Amniotic stem cell (primary cell): ENCODE measurements at regions not wholly inside any gene's neighbourhood (a gene's known extent, or its start where the extent isn't known, plus 50 kb on each side); places are given as distances from the start of the nearest gene placed in this dataset.

Experiments used
- DNase-seq: peaks from one replicate; lab custom pipeline; 2025; lab: John Stamatoyannopoulos, UW

DNA sequence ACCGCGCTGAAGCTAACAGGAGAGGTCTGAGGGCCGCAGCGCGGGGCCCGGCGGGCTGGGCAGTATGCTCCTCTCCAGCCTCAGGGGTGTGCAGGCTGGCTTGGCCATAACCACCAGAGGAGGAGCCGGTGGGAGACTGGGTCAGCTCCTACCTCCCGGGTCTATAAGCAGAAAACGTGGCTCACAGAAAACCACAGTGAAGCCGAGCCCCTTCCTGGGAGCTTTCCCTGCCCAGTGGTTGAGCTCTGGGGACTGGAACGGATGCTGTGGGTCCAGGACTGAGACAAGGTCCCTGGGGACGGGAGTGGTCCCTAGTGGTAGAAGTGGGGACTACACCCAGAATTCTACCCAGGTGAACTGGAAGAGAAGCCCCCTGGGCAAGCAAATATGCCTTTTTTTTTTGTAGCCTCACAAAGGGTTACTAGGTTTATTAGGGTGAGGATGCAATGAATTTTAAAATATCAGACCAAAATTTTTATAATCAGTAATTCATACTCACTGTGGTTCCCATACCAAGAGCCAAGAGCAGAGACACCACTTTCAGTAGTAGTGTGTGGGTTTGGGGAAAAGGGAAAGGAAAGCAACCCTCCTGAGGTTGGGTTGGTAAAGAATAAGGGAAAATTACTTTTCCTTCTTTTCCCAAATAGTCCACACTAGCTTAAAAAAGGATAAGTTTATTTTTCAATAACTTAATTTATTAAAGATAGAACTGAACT is 67.9 kb upstream of the PRKCQ start:
- no peak for DNase-seq

DNA sequence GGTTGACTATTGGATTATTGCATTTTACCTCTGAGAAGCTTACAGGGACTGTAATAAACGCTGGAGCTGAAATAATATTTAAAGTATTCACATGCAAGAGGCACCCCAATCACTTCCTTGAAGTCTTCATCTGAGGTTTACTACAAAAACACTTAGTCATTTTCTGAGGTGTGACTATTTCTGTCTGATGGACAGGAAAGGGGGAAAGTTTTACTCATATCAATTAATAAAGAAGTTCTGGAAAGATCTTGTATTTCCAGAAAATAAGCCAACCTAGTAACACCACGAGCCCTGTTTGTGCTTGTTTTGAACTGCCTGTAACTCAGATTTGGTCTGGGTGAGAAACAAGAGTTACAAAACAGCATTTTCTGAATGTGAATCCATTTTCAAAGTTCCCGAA is 63.9 kb upstream of the PRKCQ start:
- no peak for DNase-seq

DNA sequence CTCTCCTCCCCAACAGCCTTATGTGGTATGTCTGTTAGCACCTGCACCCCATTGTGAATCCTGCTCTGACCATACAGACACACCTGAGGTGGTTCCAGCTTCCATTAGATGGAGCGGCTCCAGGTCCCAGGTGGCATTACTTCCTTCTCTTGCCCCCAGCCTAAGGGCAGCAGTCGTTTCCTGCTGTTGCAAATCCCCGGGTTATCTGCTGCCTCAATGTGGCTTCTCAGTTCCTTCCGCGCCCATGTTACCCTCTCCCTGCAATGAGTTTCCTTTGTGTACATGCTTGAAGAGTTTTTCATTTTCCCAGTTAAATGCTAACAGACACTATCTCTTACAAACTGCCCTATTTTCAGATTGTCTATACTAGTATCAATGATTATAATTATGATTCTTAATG is 62.8 kb upstream of the PRKCQ start:
- no peak for DNase-seq

DNA sequence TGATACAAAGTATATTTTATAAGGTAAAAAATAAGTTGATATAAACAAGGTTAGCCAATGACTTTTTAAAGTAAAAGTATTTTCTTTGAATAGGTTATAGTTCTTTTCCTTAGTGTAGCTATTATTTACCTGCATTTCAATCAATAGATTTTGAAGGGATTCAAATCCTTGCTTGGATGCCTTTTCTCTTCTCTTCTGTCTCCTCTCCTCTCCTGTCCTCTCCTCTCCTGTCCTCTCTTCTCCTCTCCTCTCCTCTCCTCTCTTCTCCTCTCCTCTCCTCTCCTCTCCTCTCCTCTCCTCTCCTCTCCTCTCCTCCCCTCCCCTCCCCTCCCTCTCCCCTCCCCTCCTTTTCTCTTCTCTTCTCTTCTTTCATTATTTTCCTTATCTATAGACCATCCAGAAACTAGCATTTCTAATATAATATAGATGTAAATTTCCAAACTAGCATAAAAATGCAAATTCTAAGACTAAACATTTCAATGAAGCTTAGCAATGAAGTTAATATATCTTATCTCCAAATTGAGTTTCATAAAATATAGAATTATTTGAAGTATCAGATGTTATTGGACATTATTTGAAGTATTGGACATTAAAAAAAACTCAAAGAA is 60.5 kb upstream of the PRKCQ start:
- no peak for DNase-seq

DNA sequence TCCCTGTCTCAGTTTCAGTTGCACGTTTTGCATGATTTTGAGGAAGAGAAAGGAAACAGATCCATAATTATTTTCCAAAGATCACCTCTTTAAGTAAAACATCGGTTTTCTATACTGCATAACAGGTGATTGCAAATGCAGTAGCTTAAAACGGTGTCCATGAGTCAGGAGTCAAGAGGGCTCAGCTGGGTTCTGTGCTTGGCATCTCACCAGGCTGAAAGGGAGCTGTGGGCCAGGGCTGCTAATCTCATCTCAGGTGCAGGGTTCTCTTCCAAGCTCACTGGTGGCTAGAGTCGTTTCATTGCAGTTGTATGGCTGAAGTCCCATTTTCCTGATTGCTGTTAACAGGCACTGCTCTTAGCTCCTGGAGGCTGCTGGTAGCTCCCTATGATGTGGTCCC is 57.0 kb upstream of the PRKCQ start:
- DNase-seq: no peak

DNA sequence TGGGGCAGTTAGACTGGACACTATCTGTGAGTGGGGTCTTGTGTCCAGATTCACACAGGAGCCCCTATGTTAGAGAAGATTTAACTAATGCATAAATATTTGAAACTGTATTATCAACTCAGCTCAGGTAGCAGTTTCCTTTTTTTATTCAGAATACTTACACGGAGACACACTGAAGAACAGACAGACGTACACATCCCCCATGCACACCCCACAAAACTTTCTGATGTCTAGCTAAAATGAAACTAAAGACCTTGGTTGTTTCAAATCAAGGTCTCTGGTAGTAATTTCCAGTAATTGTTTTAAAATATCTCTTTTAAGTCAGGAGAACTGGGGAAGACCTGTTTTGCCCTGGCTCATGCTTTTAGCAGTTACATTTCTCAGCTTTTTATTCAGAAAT is 55.7 kb upstream of the PRKCQ start:
- DNase-seq: no peak
